ENCODE measurements at regions not wholly inside any gene's neighbourhood (a gene's known extent, or its start where the extent isn't known, plus 50 kb on each side); places are given as distances from the start of the nearest gene placed in this dataset.

- no peak overlapping the region for H4K8ac ChIP-seq (replicated peaks; ENCODE audit: insufficient read length, low read depth, low read length)
- H3K4me2 ChIP-seq (ENCODE audit: insufficient read depth, insufficient read length, low read length), result no peak overlapping the region
- no peaks in the 10 kb centered on the region for H3K9me3 Mint-ChIP-seq
- H3K79me1 ChIP-seq (ENCODE audit: insufficient read depth, low read depth, low read length, poor library complexity, severe bottlenecking), result no peaks in the 10 kb centered on the region
- no peak overlapping the region for H2BK5ac ChIP-seq (ENCODE audit: insufficient read length, low read length)
- no peak overlapping the region for H2AK5ac ChIP-seq (ENCODE audit: insufficient read length, low read length)
- no peak overlapping the region for H2BK20ac ChIP-seq (ENCODE audit: low read depth, low read length, poor library complexity, severe bottlenecking)
- H3K27me3 Mint-ChIP-seq (ENCODE audit: low read depth), result no peaks in the 10 kb centered on the region
- H3K18ac ChIP-seq (ENCODE audit: insufficient read length, low read depth, low read length), result no peak overlapping the region
- H2BK12ac ChIP-seq (ENCODE audit: insufficient read length, low read depth, low read length), result no peak overlapping the region
- H4K20me1 ChIP-seq (ENCODE audit: control insufficient read depth, insufficient read depth, insufficient read length), result no peaks in the 10 kb centered on the region
- H3K9me3 ChIP-seq (ENCODE audit: control insufficient read depth, low read depth, low read length), result no peaks in the 10 kb centered on the region
- no peak overlapping the region for H3K14ac ChIP-seq (ENCODE audit: insufficient read depth, low read length)
- no peak overlapping the region for H3K27ac Mint-ChIP-seq
- H3K27ac ChIP-seq (ENCODE audit: insufficient read length, low read depth, low read length), result no peak overlapping the region
- H3K79me2 ChIP-seq (ENCODE audit: insufficient read depth, low read length), result no peaks in the 10 kb centered on the region
- H3K56ac ChIP-seq (ENCODE audit: insufficient read length, low read depth, low read length), result no peak overlapping the region
- no peak for TF ChIP-seq CTCF (conservative IDR thresholded peaks at IDR 0.05)
- H3T11ph ChIP-seq (ENCODE audit: low read length), result no peak overlapping the region
- H4K5ac ChIP-seq (ENCODE audit: insufficient read length, low read depth, low read length), result no peak overlapping the region
- no peaks in the 10 kb centered on the region for H3K4me1 Mint-ChIP-seq
- H2BK15ac ChIP-seq (ENCODE audit: low read depth, low read length), result no peak overlapping the region
- H2AFZ ChIP-seq (ENCODE audit: low read length), result no peak overlapping the region
- no peak for DNase-seq
- no peak overlapping the region for H3K4me3 Mint-ChIP-seq
- no peaks in the 10 kb centered on the region for H3K36me3 Mint-ChIP-seq (ENCODE audit: insufficient read depth in 1 of 3, low read depth in 3 of 3)
- H4K91ac ChIP-seq (ENCODE audit: insufficient read length, low read depth, low read length), result no peak overlapping the region
- no peak overlapping the region for H3K23ac ChIP-seq (ENCODE audit: insufficient read length, low read depth, low read length)
- no peak overlapping the region for H3K4ac ChIP-seq (ENCODE audit: low read depth, low read length)
- H3K23me2 ChIP-seq (ENCODE audit: insufficient read length, low read depth, low read length, poor library complexity, severe bottlenecking), result no peaks in the 10 kb centered on the region
- H2BK120ac ChIP-seq (ENCODE audit: low read depth, low read length, poor library complexity, severe bottlenecking), result no peak overlapping the region
- H3K4me1 ChIP-seq (ENCODE audit: insufficient read depth, low read length), result no peaks in the 10 kb centered on the region
- WGBS (ENCODE audit: extremely low coverage, insufficient read length, low lambda C conversion rate), result no CpG with 5 or more reads among the region's 2 CpGs
- H3K27me3 ChIP-seq (ENCODE audit: insufficient read depth, low read length), result no peaks in the 10 kb centered on the region
- no peak overlapping the region for H3K9ac ChIP-seq (ENCODE audit: extremely low read depth, insufficient read length, low read length)
Observed at GRCh38 chr13:76009267-76009890, 373.2 kb downstream of the LMO7 start.
